HG03097 (cell line): ENCODE measurements at regions not wholly inside any gene's neighbourhood (a gene's known extent, or its start where the extent isn't known, plus 50 kb on each side); places are given as distances from the start of the nearest gene placed in this dataset.

Source experiments
- ATAC-seq: cut with Tn5 transposase; IDR thresholded peaks from one replicate; pipeline ENCODE4 v1.9.1; 2021; ENCODE audit not compliant: unreplicated experiment, low FRiP score

GRCh38 chr17:77907497-77908461 is 50.7 kb upstream of the TNRC6C start:
- no peak for ATAC-seq

- no peak for ATAC-seq
These were observed 50.0 kb upstream of the TNRC6C start for GRCh38 chr17:77908501-77908900.
